Head of caudate nucleus (tissue), 42 donors: ENCODE measurements at regions not wholly inside any gene's neighbourhood (a gene's known extent, or its start where the extent isn't known, plus 50 kb on each side); places are given as distances from the start of the nearest gene placed in this dataset.

Experiments
- DNase-seq, 42 donors: peaks; one replicate each; pipeline versions ENCODE4 v3.0.0 to v3.0.0-alpha.2; 2020 to 2021; ENCODE audit warnings: mixed read lengths in 7 of 42
- intact Hi-C: fragments of 100-400 bp; cut with DNase I; formaldehyde crosslinking; loops from one replicate; pipeline ENCODE4 v1.15.0; 2022

DNA sequence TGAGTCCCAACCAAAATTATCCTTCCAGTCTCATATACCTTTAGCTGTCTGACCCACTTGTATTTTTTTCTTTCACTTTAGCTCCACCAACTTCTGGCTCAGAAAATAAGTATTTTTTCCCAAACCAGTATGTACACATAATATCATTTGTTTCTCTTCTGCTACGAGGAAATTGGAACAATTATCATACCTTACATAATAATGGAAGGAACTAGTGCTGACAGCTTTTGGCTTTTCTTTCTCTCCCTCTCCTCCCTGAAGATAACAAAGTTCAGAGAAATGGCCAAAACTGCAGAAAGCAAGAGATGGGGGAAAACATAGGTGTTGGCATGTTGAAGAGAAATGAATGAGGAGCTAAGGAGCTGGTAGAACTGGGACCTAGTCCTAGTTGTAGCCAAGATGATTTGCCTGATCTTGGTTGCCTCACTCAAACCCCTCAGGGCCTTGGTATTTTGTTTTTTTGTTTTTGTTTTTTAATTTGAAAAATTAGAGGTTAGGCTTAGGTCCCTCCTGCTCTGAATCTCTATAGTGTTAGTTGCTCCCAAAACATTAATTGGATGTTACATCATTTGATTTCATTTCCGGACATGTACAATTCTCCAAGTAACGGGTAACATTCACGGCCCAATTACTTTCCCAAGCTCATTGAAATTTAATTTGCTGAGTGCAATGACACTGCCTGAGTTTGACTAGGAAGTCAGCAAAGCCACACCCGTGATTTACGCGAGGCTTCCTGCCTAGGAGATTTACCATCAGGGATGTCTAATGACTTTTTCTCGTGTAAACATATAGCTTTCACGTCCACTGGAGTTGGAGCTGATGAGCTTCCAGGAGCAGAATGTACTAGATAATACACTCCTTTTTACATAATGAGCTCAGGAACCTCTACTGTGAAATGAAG lies 291.6 kb downstream of the TLE1 start:
- intact Hi-C loops, result no loop called here
- DNase-seq, result no peak

DNA sequence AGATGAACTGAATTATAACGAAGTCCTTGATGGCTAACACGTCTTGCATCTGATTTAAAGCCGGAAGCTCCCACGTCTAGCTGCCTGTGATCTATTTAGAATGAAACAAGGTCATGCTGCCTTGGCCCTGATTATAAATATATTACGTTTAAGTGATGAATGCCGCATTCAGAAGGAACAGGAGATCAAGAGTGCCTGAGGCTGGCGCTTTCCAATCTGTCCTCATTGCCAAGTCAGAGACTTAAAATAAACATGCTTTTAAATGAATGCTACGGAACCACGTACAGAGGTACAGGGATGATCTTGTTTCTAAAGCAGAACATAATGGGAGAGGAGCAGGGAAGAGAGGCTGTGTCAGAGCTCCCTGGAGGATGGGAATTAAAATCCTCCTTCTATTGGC lies 292.8 kb downstream of the TLE1 start:
- intact Hi-C loops, result no loop called here
- no peak for DNase-seq

DNA sequence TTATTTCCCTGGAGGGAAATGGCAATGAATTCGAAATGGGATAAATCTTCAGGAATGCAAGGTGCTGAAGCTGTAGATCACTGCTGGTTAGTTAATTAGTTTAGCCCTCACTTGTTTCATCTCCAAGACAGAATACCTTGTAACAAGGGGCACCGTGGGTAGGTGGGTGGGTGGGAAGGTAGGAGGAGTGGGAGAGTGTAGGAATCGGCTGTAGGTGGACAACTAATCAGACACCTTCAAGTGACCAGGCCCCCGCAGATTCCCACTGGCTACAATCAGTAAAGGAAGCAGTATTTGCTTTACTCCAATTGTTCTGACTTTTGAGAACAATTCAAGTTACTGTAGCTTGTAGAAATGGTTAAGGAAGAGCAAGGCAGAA lies 293.7 kb downstream of the TLE1 start:
- DNase-seq, result no peak
- intact Hi-C loops, result no loop called here

DNA sequence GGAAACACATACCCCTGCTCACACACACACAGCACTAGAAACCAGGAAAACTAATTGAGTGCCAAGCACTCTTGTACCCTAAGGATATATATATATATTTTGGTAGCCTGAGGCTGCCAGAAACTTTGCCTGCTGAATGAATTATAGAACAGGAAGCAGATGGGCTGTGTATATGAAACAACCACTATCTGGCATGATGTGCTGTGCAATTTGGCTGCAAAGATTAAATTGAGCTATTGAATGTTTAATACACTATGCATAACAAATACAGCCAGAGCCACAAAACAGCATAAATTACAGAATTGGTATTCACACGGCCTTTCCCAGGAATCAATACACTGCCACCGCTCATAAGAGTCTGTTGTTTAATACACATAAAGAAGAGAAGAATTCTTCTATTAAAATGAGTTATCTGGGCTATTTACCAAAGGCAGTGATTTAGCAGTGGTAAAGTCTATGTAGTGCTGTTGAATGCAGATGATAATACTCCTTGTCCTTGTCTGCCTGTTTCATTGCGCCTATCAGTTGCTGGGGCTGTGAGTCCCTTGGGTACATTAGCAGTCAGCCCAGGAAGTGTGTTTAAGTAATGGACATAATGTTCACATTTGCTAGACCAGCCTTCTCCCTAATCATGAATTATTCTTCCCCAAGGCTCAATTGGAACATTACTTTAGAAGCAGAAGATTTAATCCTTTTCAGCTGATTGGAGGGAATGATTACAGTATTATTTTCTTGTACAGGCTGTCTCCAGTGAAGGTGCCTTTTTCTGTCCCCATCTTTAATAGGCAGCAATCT lies 294.3 kb downstream of the TLE1 start:
- no peak for DNase-seq
- intact Hi-C loops, result no loop called here

DNA sequence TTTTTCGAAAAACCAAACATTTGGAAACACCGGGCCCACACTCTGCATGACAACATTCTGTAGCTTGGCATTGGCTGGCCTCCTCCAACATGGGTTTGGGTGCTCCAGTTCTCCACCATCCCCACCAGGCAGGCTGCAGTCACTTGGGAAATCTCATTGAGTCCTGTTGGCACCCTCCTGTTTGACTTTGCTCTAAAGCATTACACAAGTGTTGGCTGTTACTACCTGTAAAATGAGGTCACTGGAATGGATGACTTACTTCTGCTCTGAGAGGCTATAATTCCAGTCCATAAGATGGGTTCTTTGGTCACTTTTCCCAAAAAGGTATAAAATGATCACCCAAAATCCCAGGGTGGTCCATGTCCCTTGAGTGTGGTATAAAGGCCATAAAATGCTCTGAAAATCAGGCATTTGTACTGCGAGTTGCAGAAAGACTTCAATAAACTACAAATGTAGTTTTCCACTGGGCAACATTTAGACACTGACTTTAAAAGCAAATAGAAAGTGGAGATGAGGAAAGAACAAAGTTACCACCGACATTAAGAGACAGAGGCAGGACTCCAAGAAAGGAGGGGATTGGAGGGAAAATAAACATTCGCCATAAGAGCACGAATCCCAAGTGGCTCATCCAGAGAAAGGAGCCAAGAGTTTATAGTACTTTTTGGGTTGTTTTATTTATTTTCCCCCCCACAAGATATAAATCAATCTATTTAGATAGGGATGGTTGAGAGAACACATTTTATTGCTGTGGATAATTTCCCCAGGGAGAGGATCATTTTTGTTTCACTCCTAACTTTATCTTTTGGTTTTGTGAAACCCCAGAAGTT lies 295.1 kb downstream of the TLE1 start:
- DNase-seq, result no peak
- intact Hi-C loops, result no loop called here

DNA sequence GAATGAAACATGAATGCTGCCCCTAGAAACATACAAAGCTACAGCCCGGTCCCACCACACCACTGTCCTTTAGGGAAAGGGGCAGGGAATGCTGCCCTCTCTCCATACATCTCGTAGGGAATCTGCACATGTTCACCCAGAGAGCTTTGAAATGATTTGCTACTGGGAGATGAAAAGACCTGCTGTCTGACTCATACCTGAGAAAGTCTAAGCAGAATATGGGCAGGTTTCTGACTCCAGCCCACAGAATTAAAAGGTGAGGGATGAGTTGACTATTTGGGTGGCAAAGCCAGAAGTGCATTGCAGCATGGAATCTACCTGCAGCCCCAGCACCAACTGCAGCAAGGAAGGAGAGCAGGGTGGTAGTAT lies 297.9 kb downstream of the TLE1 start:
- intact Hi-C loops, result no loop called here
- DNase-seq, result no peak

DNA sequence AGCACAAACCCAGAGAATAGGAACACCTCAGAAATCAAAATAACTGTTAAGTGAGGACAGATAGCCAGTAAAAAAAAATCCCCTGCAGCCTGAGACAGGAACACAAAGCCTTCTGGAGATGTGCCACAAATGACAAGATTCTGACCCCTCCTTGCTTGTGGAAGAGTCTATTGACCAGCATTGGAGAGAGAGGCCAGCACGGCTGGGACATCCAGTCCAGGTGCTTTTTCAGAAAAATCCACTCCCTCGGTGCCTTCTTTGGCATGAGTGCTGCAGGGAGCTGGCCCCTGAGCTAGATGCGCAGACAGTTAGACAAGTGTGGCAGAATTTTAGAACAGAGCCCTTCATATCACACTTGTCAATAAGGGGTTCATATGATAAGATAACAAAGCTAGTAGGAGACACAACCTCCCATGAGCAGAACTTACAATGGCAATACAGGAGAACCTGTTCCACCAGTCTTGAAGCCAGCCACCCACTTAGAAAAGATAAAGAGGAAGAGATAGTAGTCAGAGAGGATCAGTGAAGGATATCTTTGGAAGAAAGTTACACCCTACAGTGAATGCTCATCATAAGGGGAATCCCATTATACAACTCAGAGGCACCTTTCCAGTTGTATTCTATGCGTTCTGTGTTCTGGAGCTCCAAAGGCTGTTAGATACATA lies 298.4 kb downstream of the TLE1 start:
- intact Hi-C loops, result no loop called here
- DNase-seq, result no peak

DNA sequence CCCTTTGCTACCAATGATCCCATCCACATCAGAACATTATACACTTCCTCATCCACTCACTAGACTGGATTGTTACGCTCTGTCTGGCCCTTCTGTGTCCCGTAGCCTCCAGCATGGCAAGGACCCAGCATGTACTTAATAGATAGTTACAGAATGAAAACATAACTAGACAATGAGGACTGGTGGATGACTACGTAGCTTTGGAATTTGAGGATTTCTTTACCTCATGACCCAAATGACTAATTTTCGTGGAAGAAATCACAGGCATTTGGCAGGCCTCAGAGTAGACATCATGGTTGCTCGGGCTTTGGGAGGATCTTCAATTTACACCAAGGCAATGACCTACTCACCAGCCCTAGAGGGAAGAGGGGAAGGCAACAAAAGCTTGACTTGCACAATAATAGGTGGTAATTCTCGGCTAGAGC lies 299.8 kb downstream of the TLE1 start:
- intact Hi-C loops, result no loop called here
- DNase-seq, result no peak

DNA sequence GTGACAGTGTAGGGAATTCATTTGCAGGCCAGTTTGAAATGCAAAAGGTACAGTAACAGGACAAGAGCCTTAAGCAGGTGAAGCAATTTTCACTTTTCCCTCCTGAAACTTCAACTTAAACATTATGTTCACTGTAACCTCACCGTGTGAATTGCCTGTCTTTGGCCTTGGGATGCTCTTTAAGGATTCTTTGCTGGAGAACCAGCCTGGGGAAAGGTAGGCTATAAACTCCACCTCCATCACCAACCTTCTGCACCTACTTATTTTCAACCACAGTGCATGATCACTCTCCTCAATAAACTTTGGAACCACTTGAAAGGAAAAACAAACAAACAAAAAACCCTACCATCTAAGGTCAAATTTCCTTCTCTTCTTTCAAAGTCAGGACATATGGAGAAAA lies 300.5 kb downstream of the TLE1 start:
- DNase-seq, result no peak
- intact Hi-C loops, result no loop called here

DNA sequence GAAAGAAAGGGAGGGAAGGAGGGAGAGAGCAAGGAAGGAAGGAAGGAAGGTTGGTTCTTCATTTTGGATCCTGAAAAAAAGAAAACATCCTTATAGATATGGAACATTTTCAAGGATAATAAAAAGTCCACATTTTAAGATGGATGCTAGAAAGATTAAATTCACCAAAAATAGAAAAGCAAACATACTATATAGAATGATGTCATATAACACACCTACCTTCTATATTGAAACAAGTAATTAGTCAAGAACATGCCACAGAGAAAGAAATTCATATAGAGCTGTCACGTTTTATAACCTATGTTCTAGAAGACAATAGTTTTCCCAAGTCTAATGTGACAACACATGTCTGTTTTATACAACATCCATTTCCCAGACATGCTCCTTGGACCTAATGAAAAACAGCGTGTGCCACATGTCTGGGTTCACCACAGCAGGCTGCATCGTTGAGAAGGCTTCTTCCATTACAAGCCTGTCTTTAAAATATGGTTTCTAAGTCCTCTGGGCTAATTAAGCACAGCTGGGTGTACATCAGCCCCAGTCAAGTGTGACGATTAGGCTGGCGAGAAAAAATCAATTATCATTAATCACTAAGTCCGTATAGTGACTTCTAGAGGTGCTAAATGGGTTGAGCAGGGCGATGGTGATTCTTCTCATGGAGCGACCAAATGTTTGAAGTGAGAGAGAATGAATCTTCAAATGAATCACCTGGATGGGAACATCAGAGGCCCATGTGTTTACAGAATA lies 301.8 kb downstream of the TLE1 start:
- intact Hi-C loops, result no loop called here
- no peak for DNase-seq

DNA sequence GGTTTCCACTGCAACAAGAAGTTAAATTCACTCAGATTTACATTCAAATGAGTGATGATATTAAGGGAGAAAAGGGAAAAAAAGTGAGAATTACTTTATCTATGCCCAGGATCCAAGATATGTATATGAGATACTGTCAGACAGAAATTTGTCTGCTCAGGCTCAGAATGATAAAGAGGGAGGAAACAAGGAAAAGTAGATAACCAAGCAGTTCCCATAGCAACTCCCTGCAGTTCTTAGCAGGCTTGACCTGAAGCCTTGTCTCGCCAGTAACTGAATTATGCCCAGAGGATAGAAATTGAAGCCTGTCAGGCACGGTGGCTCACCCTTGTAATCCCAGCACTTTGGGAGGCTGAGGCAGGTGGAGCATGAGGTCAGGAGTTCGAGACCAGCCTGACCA lies 304.4 kb downstream of the TLE1 start:
- intact Hi-C loops, result no loop called here
- DNase-seq, result no peak

DNA sequence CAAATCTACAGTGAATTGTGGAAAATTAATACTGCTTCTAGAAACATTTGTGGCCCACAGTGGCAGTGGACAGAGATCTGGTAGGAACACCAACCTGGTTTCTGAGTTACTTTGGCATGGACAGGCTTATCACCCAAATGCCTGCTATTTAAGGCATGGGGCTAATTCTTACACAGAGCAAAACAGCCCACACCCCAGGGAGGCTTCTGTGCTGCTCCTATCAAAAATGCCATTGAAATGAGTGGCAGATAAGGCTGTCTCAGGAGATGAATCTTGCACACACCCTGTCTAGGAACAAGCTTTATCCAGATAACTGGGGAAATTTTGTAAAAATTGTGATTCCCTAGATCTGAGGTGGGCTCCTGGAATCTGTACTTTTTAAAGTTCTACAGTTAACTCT lies 307.1 kb downstream of the TLE1 start:
- DNase-seq, result no peak
- intact Hi-C loops, result no loop called here

DNA sequence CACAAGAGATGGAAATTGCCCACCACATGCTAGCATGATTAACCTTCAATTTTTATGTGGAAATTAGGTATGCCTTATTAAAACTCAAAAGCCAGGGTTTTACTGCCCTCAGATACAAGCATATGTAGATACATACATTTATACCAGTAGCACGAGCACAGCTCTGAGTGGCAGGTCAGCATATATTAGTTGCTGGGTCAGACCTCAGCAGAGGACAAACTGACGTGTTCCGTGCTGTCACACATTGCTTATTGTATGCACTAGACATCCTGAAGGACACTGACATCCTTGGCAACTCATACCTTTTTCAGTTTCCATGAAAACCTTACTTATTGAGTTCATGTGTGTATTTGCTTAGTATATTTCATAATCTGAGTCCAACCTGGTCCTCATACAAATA lies 307.7 kb downstream of the TLE1 start:
- intact Hi-C loops, result no loop called here
- DNase-seq, result no peak

DNA sequence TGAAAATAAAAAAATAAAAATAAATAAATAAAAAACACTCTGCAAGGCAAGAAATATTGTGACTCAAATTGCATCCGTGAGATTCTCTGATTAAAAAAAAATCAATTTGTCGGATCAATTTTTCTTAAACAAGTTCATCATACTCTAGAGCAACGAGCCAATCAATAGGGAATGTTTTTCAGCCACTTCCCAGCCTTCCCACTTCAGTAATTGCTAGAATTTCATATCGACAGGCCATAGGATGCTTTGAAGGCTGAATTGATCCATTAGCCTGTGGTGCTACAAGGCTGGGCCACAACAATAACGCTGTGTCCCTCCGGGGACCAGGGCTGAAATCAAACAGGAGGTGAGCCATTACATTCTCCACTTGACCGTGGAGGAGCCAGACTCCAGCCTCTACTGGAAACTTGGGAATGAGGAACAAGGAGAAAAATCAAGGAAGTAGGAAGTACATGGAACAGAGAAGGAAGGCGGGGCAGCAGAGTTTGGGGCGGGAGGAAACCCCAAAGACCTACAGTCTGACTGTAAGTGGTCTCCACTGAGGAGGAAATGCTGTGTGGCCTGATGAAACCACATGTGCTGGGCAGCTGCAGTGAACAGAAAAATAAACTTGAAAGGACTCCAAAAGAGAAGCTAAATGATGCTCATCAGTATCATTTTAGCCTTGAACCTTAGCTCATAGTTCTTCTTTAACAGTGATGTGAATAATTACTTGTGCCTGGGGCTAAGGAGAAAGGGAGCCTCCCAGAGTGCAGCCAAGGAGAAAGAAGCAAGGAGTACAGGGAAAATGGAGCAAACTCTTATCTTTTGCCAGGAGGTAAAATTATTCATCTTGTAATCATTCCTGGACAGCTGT lies 308.6 kb downstream of the TLE1 start:
- DNase-seq, result no peak
- intact Hi-C loops, result no loop called here

DNA sequence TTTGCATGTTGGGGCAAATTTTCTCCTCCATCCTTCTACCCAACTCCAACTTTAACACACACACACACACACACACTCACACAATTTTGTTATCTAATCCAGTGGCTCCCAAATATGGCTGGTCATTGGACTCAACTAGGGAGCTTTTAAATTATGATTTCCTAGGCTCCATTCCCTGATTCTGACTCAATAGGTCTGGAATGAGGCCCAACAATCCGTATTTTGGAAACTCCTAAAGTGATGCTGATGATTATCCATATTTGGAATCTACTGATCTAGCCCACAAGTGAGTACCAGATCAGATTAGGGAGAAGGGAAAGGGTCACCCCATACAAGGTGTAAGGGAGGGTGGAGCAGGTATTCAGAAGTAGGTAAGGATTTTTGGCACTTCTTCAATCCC lies 309.7 kb downstream of the TLE1 start:
- intact Hi-C loops, result no loop called here

DNA sequence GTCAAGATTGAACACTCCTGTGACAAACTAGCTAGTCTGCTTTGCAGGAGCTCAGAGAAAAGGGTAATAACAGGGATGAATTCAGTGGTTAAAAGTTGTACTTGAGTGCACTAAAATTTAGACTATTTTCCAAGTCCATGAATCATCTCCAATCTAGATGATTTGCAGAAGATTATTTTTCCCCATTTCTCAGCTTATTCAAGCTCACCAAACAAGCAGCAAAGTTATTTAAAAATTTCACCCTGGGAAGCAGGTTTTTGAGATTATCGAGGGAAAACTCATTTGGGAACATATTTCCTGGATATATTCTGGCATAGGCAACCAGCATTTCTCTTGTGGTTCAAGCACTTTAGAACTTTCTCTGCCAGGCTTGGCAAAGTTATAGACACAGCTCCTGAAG lies 311.4 kb downstream of the TLE1 start:
- DNase-seq, result no peak
- intact Hi-C loops, result no loop called here

More for the DNA sequence above, 309.7 kb downstream of the TLE1 start:
- no peak for DNase-seq

DNA sequence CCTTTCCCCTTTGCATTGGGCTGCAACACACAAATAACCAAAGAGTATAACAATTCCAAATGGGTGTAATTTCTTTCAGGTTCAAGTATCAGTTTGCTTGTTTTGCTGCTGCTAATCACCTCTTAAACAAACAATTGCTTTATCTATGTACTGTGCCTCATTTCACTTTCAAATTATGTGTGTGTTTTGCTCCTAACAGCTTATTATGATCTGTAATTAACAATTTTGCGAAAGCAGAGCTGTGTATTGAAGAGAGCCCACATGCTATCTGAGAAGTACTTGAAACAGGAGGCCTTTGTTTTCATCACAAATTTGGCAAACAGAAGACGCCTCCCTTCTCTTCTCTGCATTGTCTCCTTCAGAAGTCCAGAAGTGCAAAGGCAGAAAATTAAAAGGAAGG lies 312.0 kb downstream of the TLE1 start:
- intact Hi-C loops, result no loop called here
- no peak for DNase-seq
